ENCODE measurements at regions not wholly inside any gene's neighbourhood (a gene's known extent, or its start where the extent isn't known, plus 50 kb on each side); places are given as distances from the start of the nearest gene placed in this dataset.
"Not testable (repeated sequence)": the region's sequence is repeated elsewhere in the genome, so short reads cannot be mapped to it uniquely, and the experiment has no call there.

DNA sequence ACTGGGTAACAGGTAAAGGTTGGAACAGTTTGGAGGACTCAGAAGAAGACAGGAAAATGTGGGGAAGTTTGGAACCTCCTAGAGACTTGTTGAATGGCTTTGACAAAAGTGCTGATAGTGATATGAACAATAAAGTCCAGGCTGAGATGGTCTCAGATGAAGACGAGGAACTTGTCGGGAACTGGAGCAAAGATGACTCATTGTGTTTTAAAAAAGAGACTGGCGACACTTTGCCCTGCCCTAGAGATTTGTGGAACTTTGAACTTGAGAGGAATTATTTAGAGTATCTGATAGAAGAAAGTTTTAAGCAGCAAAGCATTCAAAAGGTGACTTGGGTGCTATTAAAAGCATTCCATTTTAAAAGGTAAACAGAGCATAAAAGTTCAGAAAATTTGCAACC lies 90.6 kb upstream of the CD44 start:
- TF ChIP-seq, protein P1, sequence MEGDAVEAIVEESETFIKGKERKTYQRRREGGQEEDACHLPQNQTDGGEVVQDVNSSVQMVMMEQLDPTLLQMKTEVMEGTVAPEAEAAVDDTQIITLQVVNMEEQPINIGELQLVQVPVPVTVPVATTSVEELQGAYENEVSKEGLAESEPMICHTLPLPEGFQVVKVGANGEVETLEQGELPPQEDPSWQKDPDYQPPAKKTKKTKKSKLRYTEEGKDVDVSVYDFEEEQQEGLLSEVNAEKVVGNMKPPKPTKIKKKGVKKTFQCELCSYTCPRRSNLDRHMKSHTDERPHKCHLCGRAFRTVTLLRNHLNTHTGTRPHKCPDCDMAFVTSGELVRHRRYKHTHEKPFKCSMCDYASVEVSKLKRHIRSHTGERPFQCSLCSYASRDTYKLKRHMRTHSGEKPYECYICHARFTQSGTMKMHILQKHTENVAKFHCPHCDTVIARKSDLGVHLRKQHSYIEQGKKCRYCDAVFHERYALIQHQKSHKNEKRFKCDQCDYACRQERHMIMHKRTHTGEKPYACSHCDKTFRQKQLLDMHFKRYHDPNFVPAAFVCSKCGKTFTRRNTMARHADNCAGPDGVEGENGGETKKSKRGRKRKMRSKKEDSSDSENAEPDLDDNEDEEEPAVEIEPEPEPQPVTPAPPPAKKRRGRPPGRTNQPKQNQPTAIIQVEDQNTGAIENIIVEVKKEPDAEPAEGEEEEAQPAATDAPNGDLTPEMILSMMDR (conservative IDR thresholded peaks at IDR 0.05; ENCODE audit: low read depth, low read length) = not testable (repeated sequence)
- not testable (repeated sequence) for TF ChIP-seq EZH2 (IDR thresholded peaks at IDR 0.05; ENCODE audit: low read length, unreplicated experiment); EZH2phosphoT487 (IDR thresholded peaks at IDR 0.05; ENCODE audit: borderline replicate concordance, low read length)

Data from PC-3 (cell line).